ENCODE measurements at regions not wholly inside any gene's neighbourhood (a gene's known extent, or its start where the extent isn't known, plus 50 kb on each side); places are given as distances from the start of the nearest gene placed in this dataset.

- no peak for DNase-seq
- H3K27ac Mint-ChIP-seq, result no peak overlapping the region
- Histone ChIP-seq H3K36me3 (ENCODE audit: control insufficient read depth, insufficient read depth, low read length) (no peaks in the 10 kb centered on the region), H3K27me3 (ENCODE audit: control insufficient read depth, insufficient read depth, low read length) (no peaks in the 10 kb centered on the region), H3K9me3 (ENCODE audit: control insufficient read depth in 2 of 2, low read length in 2 of 2) (no peaks in the 10 kb centered on the region), H3K4me1 (ENCODE audit: control insufficient read depth, insufficient read depth, low read length, poor library complexity, severe bottlenecking) (no peaks in the 10 kb centered on the region), H3K27ac (ENCODE audit: insufficient read depth, low read length, poor library complexity, severe bottlenecking) (no peak overlapping the region), H3K4me3 (ENCODE audit: low read depth, low read length) (no peak overlapping the region)
- no peak overlapping the region for H3K4me3 Mint-ChIP-seq
- H3K27me3 Mint-ChIP-seq, result no peaks in the 10 kb centered on the region
- no peak for ATAC-seq (ENCODE audit: low read depth in 2 of 2)
- no peaks in the 10 kb centered on the region for H3K4me1 Mint-ChIP-seq
- H3K36me3 Mint-ChIP-seq, result no peaks in the 10 kb centered on the region
- peaks cover 0 to 4% (median 0%) of the 10 kb centered on the region in 7 donors for H3K9me3 Mint-ChIP-seq
Measured at GRCh38 chr2:19746611-19747309, 155.0 kb downstream of the TTC32 start.

- H3K9me3 ChIP-seq (ENCODE audit: control insufficient read depth in 2 of 2, low read length in 2 of 2), result no peaks in the 10 kb centered on the region
- DNase-seq, result no peak
- Mint-ChIP-seq H3K4me1 (no peaks in the 10 kb centered on the region), H3K36me3 (no peaks in the 10 kb centered on the region), H3K9me3 (peaks cover 0 to 4% (median 0%) of the 10 kb centered on the region in 7 donors), H3K4me3 (no peak overlapping the region), H3K27ac (no peak overlapping the region), H3K27me3 (no peaks in the 10 kb centered on the region)
- H3K36me3 ChIP-seq (ENCODE audit: control insufficient read depth, insufficient read depth, low read length), result no peaks in the 10 kb centered on the region
- H3K4me1 ChIP-seq (ENCODE audit: control insufficient read depth, insufficient read depth, low read length, poor library complexity, severe bottlenecking), result no peaks in the 10 kb centered on the region
- H3K27me3 ChIP-seq (ENCODE audit: control insufficient read depth, insufficient read depth, low read length), result no peaks in the 10 kb centered on the region
- H3K27ac ChIP-seq (ENCODE audit: insufficient read depth, low read length, poor library complexity, severe bottlenecking), result no peak overlapping the region
- no peak for ATAC-seq (ENCODE audit: low read depth in 2 of 2)
- no peak overlapping the region for H3K4me3 ChIP-seq (ENCODE audit: low read depth, low read length)
Measured at GRCh38 chr2:19746137-19746600, 155.6 kb downstream of the TTC32 start.

GRCh38 chr2:19745318-19746136, 156.3 kb downstream of the TTC32 start:
- no peaks in the 10 kb centered on the region for H3K36me3 ChIP-seq (ENCODE audit: control insufficient read depth, insufficient read depth, low read length)
- no peaks in the 10 kb centered on the region for H3K4me1 ChIP-seq (ENCODE audit: control insufficient read depth, insufficient read depth, low read length, poor library complexity, severe bottlenecking)
- Mint-ChIP-seq H3K36me3 (no peaks in the 10 kb centered on the region), H3K4me1 (no peaks in the 10 kb centered on the region), H3K27me3 (no peaks in the 10 kb centered on the region), H3K9me3 (peaks cover 0 to 4% (median 0%) of the 10 kb centered on the region in 7 donors), H3K4me3 (no peak overlapping the region), H3K27ac (no peak overlapping the region)
- DNase-seq (no peak), ATAC-seq (ENCODE audit: low read depth in 2 of 2) (no peak)
- no peak overlapping the region for H3K27ac ChIP-seq (ENCODE audit: insufficient read depth, low read length, poor library complexity, severe bottlenecking)
- no peaks in the 10 kb centered on the region for H3K27me3 ChIP-seq (ENCODE audit: control insufficient read depth, insufficient read depth, low read length)
- H3K4me3 ChIP-seq (ENCODE audit: low read depth, low read length), result no peak overlapping the region
- no peaks in the 10 kb centered on the region for H3K9me3 ChIP-seq (ENCODE audit: control insufficient read depth in 2 of 2, low read length in 2 of 2)

- H3K4me1 Mint-ChIP-seq, result no peaks in the 10 kb centered on the region
- no peak overlapping the region for H3K4me3 ChIP-seq (ENCODE audit: low read depth, low read length)
- H3K27ac ChIP-seq (ENCODE audit: insufficient read depth, low read length, poor library complexity, severe bottlenecking), result no peak overlapping the region
- peaks cover 0 to 3% (median 0%) of the 10 kb centered on the region in 7 donors for H3K9me3 Mint-ChIP-seq
- ATAC-seq (ENCODE audit: low read depth in 2 of 2), result no peak
- H3K27ac Mint-ChIP-seq, result no peak overlapping the region
- no peaks in the 10 kb centered on the region for H3K27me3 ChIP-seq (ENCODE audit: control insufficient read depth, insufficient read depth, low read length)
- H3K27me3 Mint-ChIP-seq, result no peaks in the 10 kb centered on the region
- H3K36me3 Mint-ChIP-seq, result no peaks in the 10 kb centered on the region
- no peaks in the 10 kb centered on the region for H3K4me1 ChIP-seq (ENCODE audit: control insufficient read depth, insufficient read depth, low read length, poor library complexity, severe bottlenecking)
- DNase-seq, result no peak
- H3K36me3 ChIP-seq (ENCODE audit: control insufficient read depth, insufficient read depth, low read length), result no peaks in the 10 kb centered on the region
- H3K9me3 ChIP-seq (ENCODE audit: control insufficient read depth in 2 of 2, low read length in 2 of 2), result no peaks in the 10 kb centered on the region
- H3K4me3 Mint-ChIP-seq, result no peak overlapping the region
Measured at GRCh38 chr2:19744456-19745199, 157.2 kb downstream of the TTC32 start.

GRCh38 chr2:19743641-19744040, 158.1 kb downstream of the TTC32 start:
- Mint-ChIP-seq H3K4me3 (no peak overlapping the region), H3K27ac (peak overlapping the region in 1 of 3 donors; percentile 8), H3K27me3 (no peaks in the 10 kb centered on the region), H3K36me3 (no peaks in the 10 kb centered on the region), H3K9me3 (peaks cover 0 to 3% (median 0%) of the 10 kb centered on the region in 7 donors), H3K4me1 (no peaks in the 10 kb centered on the region)
- Histone ChIP-seq H3K4me3 (ENCODE audit: low read depth, low read length) (no peak overlapping the region), H3K4me1 (ENCODE audit: control insufficient read depth, insufficient read depth, low read length, poor library complexity, severe bottlenecking) (no peaks in the 10 kb centered on the region), H3K36me3 (ENCODE audit: control insufficient read depth, insufficient read depth, low read length) (no peaks in the 10 kb centered on the region), H3K27me3 (ENCODE audit: control insufficient read depth, insufficient read depth, low read length) (no peaks in the 10 kb centered on the region), H3K27ac (ENCODE audit: insufficient read depth, low read length, poor library complexity, severe bottlenecking) (no peak overlapping the region), H3K9me3 (ENCODE audit: control insufficient read depth in 2 of 2, low read length in 2 of 2) (no peaks in the 10 kb centered on the region)
- no peak for DNase-seq
- ATAC-seq (ENCODE audit: low read depth in 2 of 2), result no peak

- H3K27ac Mint-ChIP-seq, result no peak overlapping the region
- H3K36me3 ChIP-seq (ENCODE audit: control insufficient read depth, insufficient read depth, low read length), result no peaks in the 10 kb centered on the region
- no peaks in the 10 kb centered on the region for H3K27me3 ChIP-seq (ENCODE audit: control insufficient read depth, insufficient read depth, low read length)
- no peak overlapping the region for H3K4me3 ChIP-seq (ENCODE audit: low read depth, low read length)
- H3K4me1 Mint-ChIP-seq, result no peaks in the 10 kb centered on the region
- no peaks in the 10 kb centered on the region for H3K36me3 Mint-ChIP-seq
- H3K4me3 Mint-ChIP-seq, result no peak overlapping the region
- no peak for ATAC-seq (ENCODE audit: low read depth in 2 of 2)
- H3K4me1 ChIP-seq (ENCODE audit: control insufficient read depth, insufficient read depth, low read length, poor library complexity, severe bottlenecking), result no peaks in the 10 kb centered on the region
- H3K9me3 ChIP-seq (ENCODE audit: control insufficient read depth in 2 of 2, low read length in 2 of 2), result no peaks in the 10 kb centered on the region
- H3K27ac ChIP-seq (ENCODE audit: insufficient read depth, low read length, poor library complexity, severe bottlenecking), result no peak overlapping the region
- no peaks in the 10 kb centered on the region for H3K27me3 Mint-ChIP-seq
- peaks cover 0 to 5% (median 0%) of the 10 kb centered on the region in 7 donors for H3K9me3 Mint-ChIP-seq
- DNase-seq, result no peak
Measured at GRCh38 chr2:19742872-19743271, 158.9 kb downstream of the TTC32 start.

GRCh38 chr2:19739256-19739655, 162.5 kb downstream of the TTC32 start:
- H3K27ac Mint-ChIP-seq, result no peak overlapping the region
- Histone ChIP-seq H3K9me3 (ENCODE audit: control insufficient read depth in 2 of 2, low read length in 2 of 2) (no peaks in the 10 kb centered on the region), H3K4me1 (ENCODE audit: control insufficient read depth, insufficient read depth, low read length, poor library complexity, severe bottlenecking) (no peaks in the 10 kb centered on the region), H3K4me3 (ENCODE audit: low read depth, low read length) (no peak overlapping the region), H3K27me3 (ENCODE audit: control insufficient read depth, insufficient read depth, low read length) (no peaks in the 10 kb centered on the region), H3K27ac (ENCODE audit: insufficient read depth, low read length, poor library complexity, severe bottlenecking) (no peak overlapping the region), H3K36me3 (ENCODE audit: control insufficient read depth, insufficient read depth, low read length) (no peaks in the 10 kb centered on the region)
- DNase-seq (no peak), ATAC-seq (ENCODE audit: low read depth in 2 of 2) (no peak)
- H3K9me3 Mint-ChIP-seq, result peaks cover 0 to 5% (median 0%) of the 10 kb centered on the region in 7 donors
- no peaks in the 10 kb centered on the region for H3K27me3 Mint-ChIP-seq
- H3K4me1 Mint-ChIP-seq, result no peaks in the 10 kb centered on the region
- no peak overlapping the region for H3K4me3 Mint-ChIP-seq
- H3K36me3 Mint-ChIP-seq, result no peaks in the 10 kb centered on the region

All from CD4-positive, CD25-positive, alpha-beta regulatory T cell (primary cell).